ENCODE measurements at regions not wholly inside any gene's neighbourhood (a gene's known extent, or its start where the extent isn't known, plus 50 kb on each side); places are given as distances from the start of the nearest gene placed in this dataset.

GRCh38 chr12:45587877-45588533 is 141.5 kb upstream of the ARID2 start:
- no peak for DNase-seq

GRCh38 chr12:45590646-45591045 is 138.9 kb upstream of the ARID2 start:
- DNase-seq, result no peak

- no peak for DNase-seq
These were observed 137.9 kb upstream of the ARID2 start for GRCh38 chr12:45591635-45592034.

- no peak for DNase-seq
These were observed 133.1 kb upstream of the ARID2 start for GRCh38 chr12:45596366-45596765.

- no peak for DNase-seq
These were observed 131.2 kb upstream of the ARID2 start for GRCh38 chr12:45598336-45598735.

DNA sequence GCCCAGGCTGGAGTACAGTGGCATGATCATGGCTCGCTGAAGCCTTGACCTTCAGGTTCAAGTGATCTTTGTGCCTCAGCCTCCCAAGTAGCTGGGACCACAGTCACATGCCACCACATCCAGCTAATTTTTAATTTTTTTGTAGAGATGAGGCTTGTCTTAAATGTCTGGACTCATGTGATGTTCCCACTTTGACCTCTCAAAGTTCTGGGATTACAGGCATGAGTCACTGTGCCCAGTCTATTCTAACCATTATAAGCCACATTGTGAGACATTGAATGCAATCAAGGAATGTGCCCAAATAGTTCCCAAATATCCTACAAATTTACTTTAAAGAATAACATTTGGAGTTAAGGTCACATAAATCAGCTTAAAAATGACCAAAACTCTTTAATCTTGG is 130.7 kb upstream of the ARID2 start:
- DNase-seq, result no peak

DNA sequence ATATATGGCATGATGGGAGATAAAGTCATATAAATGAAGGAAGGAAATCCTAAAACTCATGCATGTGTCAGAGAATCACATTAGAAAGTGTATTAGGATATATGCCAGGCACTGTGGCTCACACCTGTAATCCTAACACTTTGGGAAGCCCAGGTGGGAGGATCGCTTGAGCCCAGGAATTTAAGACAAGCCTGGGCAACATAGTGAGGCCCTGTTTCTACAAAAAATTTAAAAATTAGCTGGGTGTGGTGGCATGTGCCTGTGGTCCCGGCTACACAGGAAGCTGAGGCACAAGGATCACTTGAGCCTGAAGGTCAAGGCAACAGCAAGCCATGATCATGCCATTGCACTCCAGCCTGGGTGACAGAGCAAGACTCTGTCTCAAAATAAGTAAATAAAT is 130.3 kb upstream of the ARID2 start:
- no peak for DNase-seq

GRCh38 chr12:45601390-45601789 is 128.1 kb upstream of the ARID2 start:
- DNase-seq, result no peak

- DNase-seq, result peak in 3 of 14 donors; percentile 7 to 38 (median 14)
These were observed 127.6 kb upstream of the ARID2 start for GRCh38 chr12:45601888-45602287.

- DNase-seq, result no peak
These were observed 123.9 kb upstream of the ARID2 start for GRCh38 chr12:45605624-45606023.

DNA sequence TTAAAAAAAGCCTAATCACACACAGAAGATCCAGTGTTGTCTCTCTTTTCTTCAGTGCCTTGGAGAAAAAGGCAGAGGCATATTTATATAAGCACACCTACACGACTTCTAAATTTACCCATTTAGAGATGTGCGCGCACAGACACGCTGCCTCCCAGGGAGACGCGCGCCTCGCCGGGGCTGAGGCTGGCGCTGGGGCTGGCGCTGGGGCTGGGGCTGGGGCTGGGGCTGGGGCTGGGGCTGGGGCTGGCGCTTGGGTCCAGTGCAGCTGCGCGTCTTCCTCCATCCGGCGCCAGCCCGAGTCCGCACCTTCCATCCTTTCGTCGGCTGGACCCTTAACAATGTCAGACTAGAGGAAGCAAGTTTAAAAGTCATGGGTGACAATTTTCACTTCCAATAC is 118.4 kb upstream of the ARID2 start:
- peak in 3 of 14 donors; percentile 6 to 7 (median 7) for DNase-seq

- DNase-seq, result no peak
These were observed 118.0 kb upstream of the ARID2 start for GRCh38 chr12:45611495-45611894.

GRCh38 chr12:45612044-45612794 is 117.3 kb upstream of the ARID2 start:
- no peak for DNase-seq

DNA sequence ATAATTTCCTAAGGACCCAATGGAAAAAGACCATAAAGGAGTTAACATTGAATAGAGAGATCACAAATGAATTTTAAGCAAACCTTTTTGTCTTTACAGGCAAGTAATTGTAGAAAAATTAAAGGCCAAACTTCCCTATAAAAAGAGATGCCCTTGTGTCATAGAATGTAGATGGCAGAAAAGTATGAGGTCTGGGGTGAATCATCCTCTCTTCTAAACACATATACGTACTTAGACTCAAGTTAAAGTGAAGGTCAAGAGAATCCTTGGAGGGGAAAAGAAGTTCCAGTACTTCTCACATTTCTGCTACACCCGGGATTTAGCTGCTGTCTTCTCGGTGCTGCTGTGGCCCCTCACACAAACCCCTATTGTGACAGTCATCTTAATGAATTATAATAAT is 116.2 kb upstream of the ARID2 start:
- DNase-seq, result no peak

DNA sequence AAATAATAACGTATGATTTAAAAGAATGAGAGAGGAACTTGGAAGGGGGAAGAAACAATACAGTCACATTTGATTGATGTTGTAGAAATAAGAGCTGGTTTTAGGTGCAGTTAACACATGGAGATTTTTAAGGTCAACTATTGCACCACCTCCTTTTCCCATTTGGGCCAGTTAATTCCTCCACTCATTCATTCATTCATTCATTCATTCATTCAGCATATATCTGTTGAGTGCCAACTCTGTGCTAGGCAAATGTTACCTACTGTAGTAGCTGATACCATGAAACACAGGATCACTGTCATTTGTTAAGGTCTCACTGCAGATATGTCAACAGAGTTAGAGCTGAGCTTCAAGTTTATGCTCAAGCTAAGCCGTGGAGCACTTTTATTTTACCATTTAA is 115.7 kb upstream of the ARID2 start:
- no peak for DNase-seq

GRCh38 chr12:45615268-45615667 is 114.2 kb upstream of the ARID2 start:
- no peak for DNase-seq

GRCh38 chr12:45619736-45620135 is 109.8 kb upstream of the ARID2 start:
- no peak for DNase-seq

GRCh38 chr12:45621703-45622102 is 107.8 kb upstream of the ARID2 start:
- DNase-seq, result no peak

GRCh38 chr12:45622210-45622937 is 107.1 kb upstream of the ARID2 start:
- DNase-seq, result no peak

DNA sequence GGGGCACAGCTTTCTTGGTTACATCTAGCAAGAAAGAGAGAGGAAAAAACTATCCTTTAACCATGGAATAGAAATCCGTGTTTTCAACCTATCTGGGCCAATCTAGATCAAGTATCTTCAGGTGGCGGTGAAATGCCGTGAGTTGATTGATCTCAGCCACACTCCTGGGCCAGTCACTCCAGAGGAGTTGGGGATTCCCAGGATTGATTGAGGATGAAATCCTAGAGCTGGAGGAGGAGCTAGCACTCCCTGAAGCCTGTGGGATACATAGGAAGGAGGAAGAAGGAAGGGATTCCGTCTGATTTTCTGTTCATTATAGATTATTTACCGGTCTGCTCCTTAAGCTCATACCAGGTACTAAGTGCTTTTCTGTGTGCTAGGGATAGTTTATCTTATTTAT is 106.3 kb upstream of the ARID2 start:
- no peak for DNase-seq

DNA sequence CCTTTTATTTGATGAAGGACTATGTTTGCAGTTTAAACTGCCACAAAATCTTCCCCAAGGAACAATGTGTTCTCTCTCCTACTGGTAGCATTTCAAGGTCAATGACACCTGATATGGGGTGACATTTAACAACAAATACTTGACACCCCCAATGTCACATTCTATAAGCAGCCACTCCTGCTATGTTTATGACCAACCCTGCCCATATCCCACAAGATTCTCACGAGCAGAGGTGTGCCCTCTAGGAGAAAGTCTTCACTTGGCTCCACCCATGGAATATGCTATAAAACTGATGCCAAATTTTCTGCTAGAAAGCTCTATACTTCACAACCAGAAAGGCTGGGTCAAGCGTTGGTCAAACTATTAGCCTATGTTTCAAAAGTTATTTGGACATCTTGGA is 105.6 kb upstream of the ARID2 start:
- no peak for DNase-seq

DNA sequence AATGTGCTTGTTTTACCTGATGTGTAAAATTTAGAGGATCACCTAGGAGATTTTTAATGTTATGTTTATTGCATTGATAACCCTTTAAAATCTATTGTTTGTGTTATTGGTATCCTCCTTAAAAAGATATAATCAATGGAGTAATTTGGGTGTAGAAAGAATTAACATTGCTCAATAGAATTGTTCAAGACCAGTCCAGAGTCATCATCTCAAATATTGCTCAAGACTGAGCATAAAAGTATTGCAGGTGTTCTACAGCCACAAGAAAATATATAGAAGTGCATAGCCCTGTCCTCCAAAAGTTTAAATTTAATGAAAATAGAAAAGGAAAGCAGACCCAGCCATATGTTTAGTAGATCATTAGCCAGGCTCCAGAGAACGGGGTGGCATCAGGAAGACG is 102.5 kb upstream of the ARID2 start:
- no peak for DNase-seq

DNA sequence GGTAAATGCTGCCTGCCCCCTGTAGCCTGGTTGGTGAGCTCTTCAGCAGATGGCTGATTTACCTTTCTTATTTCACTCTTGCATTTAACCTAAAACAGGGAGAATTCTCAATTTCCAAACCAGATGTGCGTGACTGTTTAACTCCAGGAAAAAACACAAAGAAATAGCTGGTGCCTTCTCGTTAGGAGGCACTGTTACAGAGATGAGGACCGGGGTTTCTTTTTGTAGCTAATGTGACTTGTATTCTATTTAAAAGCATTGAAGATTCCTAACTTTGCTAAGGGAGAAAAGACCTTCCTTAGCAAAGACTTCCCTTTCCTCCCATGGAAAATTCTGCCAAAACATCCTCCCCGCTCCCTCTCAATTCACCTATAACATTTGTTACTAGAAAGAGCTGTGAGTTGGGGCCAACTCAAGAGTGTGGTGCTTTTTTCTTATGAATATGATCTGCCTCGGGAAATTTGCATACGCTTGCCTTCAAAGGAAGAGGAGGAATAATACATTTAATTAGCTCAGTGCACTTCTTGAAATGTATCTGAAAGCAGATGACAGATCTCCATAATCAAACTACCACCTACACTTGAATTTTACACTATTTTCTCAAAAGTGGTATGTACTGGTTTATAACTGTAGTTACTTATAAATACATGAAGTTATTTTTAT is 102.0 kb upstream of the ARID2 start:
- no peak for DNase-seq
